Activated T-cell treated with anti-CD3 and anti-CD28 coated beads for 1 hour (primary cell): ENCODE measurements at regions not wholly inside any gene's neighbourhood (a gene's known extent, or its start where the extent isn't known, plus 50 kb on each side); places are given as distances from the start of the nearest gene placed in this dataset.

ENCODE experiments used
- DNase-seq: peaks from one replicate; pipeline ENCODE4 v3.0.0-alpha.2; 2020; ENCODE audit warnings: low read depth

- no peak for DNase-seq
Observed at GRCh38 chr10:128936392-128936791, 530.6 kb upstream of the MGMT start.

GRCh38 chr10:128938558-128938957, 528.5 kb upstream of the MGMT start:
- no peak for DNase-seq

GRCh38 chr10:128940081-128940480, 527.0 kb upstream of the MGMT start:
- DNase-seq = no peak

GRCh38 chr10:128943111-128943510, 523.9 kb upstream of the MGMT start:
- no peak for DNase-seq

GRCh38 chr10:128945398-128945797, 521.6 kb upstream of the MGMT start:
- no peak for DNase-seq

- no peak for DNase-seq
Observed at GRCh38 chr10:128950159-128950915, 516.7 kb upstream of the MGMT start.

GRCh38 chr10:128950916-128951275, 516.1 kb upstream of the MGMT start:
- DNase-seq = no peak

- DNase-seq = no peak
Observed at GRCh38 chr10:128952856-128953255, 514.2 kb upstream of the MGMT start.

- no peak for DNase-seq
Observed at GRCh38 chr10:128956149-128956548, 510.9 kb upstream of the MGMT start.

- DNase-seq = no peak
Observed at GRCh38 chr10:128957221-128957620, 509.8 kb upstream of the MGMT start.

- DNase-seq = no peak
Observed at GRCh38 chr10:128958834-128959690, 508.0 kb upstream of the MGMT start.

- no peak for DNase-seq
Observed at GRCh38 chr10:128959746-128960145, 507.3 kb upstream of the MGMT start.

- no peak for DNase-seq
Observed at GRCh38 chr10:128960517-128960916, 506.5 kb upstream of the MGMT start.

GRCh38 chr10:128962182-128962581, 504.9 kb upstream of the MGMT start:
- DNase-seq = no peak

- no peak for DNase-seq
Observed at GRCh38 chr10:128963211-128964099, 503.6 kb upstream of the MGMT start.

GRCh38 chr10:128964100-128964403, 503.0 kb upstream of the MGMT start:
- no peak for DNase-seq

- DNase-seq = no peak
Observed at GRCh38 chr10:128967980-128968756, 498.9 kb upstream of the MGMT start.

- no peak for DNase-seq
Observed at GRCh38 chr10:128969551-128969950, 497.5 kb upstream of the MGMT start.

GRCh38 chr10:128971374-128972035, 495.5 kb upstream of the MGMT start:
- no peak for DNase-seq

GRCh38 chr10:128972036-128972405, 495.0 kb upstream of the MGMT start:
- no peak for DNase-seq

- no peak for DNase-seq
Observed at GRCh38 chr10:128973221-128973620, 493.8 kb upstream of the MGMT start.
